Hepatocyte (in vitro differentiated cells): ENCODE measurements at regions not wholly inside any gene's neighbourhood (a gene's known extent, or its start where the extent isn't known, plus 50 kb on each side); places are given as distances from the start of the nearest gene placed in this dataset.

ENCODE experiments used
- DNase-seq: peaks from one replicate; pipeline ENCODE4 v3.0.0-alpha.2; 2016; ENCODE audit warnings: low spot score
- H2AFZ ChIP-seq: fragments of 200-600 bp; sonication (generic); 2 replicates; pipeline ENCODE4 v1.6.0; 2016; ENCODE audit warnings: antibody characterized with exemption, mild to moderate bottlenecking
- H3K27ac ChIP-seq: fragments of 200-600 bp; sonication (generic); 2 replicates; pipeline ENCODE4 v1.5.1; 2016; ENCODE audit warnings: mild to moderate bottlenecking
- H3K27me3 ChIP-seq: fragments of 200-600 bp; sonication (generic); 2 replicates; pipeline ENCODE4 v1.6.1; 2016
- H3K36me3 ChIP-seq: fragments of 200-600 bp; sonication (generic); replicated peaks from 2 replicates; pipeline ENCODE4 v1.5.1; 2016; ENCODE audit warnings: low read depth; ENCODE audit not compliant: insufficient read depth
- H3K4me1 ChIP-seq: fragments of 200-600 bp; sonication (generic); 2 replicates; pipeline ENCODE4 v1.5.1; 2016; ENCODE audit warnings: mild to moderate bottlenecking, moderate library complexity; ENCODE audit not compliant: insufficient read depth
- H3K4me2 ChIP-seq: fragments of 200-600 bp; sonication (generic); 2 replicates; pipeline ENCODE4 v1.6.0; 2016
- H3K4me3 ChIP-seq: fragments of 200-600 bp; sonication (generic); 2 replicates; pipeline ENCODE4 v1.5.1; 2016; ENCODE audit warnings: mild to moderate bottlenecking
- H3K79me2 ChIP-seq: fragments of 200-600 bp; sonication (generic); 2 replicates; pipeline ENCODE4 v1.6.0; 2017; ENCODE audit warnings: mild to moderate bottlenecking
- H3K9me2 ChIP-seq: fragments of 200-600 bp; sonication (generic); replicated peaks from 2 replicates; pipeline ENCODE4 v1.6.0; 2017; ENCODE audit warnings: mild to moderate bottlenecking; ENCODE audit not compliant: insufficient read depth
- H3K9me3 ChIP-seq: fragments of 200-600 bp; sonication (generic); 2 replicates; pipeline ENCODE4 v1.5.1; 2016; ENCODE audit warnings: low read depth, mild to moderate bottlenecking
- H4K20me1 ChIP-seq: fragments of 200-600 bp; sonication (generic); 2 replicates; pipeline ENCODE4 v1.6.0; 2016; ENCODE audit warnings: mild to moderate bottlenecking; ENCODE audit not compliant: insufficient read depth, poor library complexity, severe bottlenecking
- EZH2 ChIP-seq: fragments of 200-600 bp; sonication (generic); IDR thresholded peaks from 2 replicates; pipeline ENCODE4 v1.6.1; 2016; ENCODE audit warnings: antibody characterized with exemption, mild to moderate bottlenecking, borderline replicate concordance
- EZH2phosphoT487 ChIP-seq: fragments of 200-600 bp; sonication (generic); IDR thresholded peaks from one replicate; pipeline ENCODE4 v1.6.1; 2018; ENCODE audit warnings: antibody characterized with exemption, mild to moderate bottlenecking, low read depth, moderate library complexity; ENCODE audit not compliant: unreplicated experiment, severe bottlenecking
- WGBS: methylation state at CpG from one replicate; pipeline ENCODE4 v1.1.6; 2016; ENCODE audit warnings: low lambda C conversion rate; ENCODE audit errors: missing lambda C conversion rate; 5-methylcytosine and 5-hydroxymethylcytosine counted together
- TF ChIP-seq, protein P1 (sequence below): fragments of 200-600 bp; sonication (generic); IDR thresholded peaks from 2 replicates; pipeline ENCODE4 v1.5.1; 2016; ENCODE audit warnings: antibody characterized with exemption, mild to moderate bottlenecking; ENCODE audit not compliant: poor library complexity

DNA sequence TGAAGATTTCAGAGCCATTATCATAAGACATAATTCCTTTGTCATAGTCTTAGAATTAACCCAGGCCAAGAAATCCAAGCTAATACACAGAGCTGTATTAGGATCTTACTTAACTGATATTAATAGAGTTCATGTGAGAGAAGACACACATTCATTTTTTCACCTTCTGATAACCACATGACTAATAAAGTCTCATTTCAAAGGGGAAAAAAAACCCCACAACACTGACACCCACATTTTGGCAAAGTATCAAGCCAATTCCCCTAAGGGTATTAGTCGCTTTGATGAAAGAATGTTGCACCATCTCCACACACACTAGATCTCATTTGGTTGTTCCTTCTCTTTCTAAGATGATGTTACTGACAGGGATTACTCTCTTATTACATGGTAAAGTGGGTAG, 344.4 kb upstream of the ESRRG start:
- no peak for TF ChIP-seq EZH2phosphoT487
- TF ChIP-seq, protein P1, sequence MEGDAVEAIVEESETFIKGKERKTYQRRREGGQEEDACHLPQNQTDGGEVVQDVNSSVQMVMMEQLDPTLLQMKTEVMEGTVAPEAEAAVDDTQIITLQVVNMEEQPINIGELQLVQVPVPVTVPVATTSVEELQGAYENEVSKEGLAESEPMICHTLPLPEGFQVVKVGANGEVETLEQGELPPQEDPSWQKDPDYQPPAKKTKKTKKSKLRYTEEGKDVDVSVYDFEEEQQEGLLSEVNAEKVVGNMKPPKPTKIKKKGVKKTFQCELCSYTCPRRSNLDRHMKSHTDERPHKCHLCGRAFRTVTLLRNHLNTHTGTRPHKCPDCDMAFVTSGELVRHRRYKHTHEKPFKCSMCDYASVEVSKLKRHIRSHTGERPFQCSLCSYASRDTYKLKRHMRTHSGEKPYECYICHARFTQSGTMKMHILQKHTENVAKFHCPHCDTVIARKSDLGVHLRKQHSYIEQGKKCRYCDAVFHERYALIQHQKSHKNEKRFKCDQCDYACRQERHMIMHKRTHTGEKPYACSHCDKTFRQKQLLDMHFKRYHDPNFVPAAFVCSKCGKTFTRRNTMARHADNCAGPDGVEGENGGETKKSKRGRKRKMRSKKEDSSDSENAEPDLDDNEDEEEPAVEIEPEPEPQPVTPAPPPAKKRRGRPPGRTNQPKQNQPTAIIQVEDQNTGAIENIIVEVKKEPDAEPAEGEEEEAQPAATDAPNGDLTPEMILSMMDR: no peak
- TF ChIP-seq EZH2: no peak
- no peak for DNase-seq

DNA sequence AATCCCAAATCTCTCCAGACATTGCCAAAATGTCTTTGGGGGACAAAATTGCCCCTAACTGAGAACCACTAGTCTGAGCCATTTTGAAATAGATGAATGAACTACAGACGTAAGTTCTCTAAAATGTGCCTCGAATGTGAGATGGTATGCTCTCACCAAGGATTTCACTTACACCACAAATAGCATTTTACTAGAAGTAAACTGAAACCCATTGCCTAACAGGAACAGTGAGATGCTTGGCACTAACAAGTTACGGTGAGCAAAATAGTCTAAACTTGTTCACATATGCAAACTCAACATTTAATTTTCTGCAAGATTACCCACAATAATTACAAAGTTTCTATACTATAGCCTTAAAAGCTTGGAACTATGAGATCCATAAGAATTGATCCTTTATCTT, 343.6 kb upstream of the ESRRG start:
- 90% methylated on average over 3 of the region's 3 CpGs for WGBS
- Histone ChIP-seq H3K79me2 (no peaks in the 10 kb centered on the region), H3K9me2 (no peaks in the 10 kb centered on the region), H3K36me3 (no peaks in the 10 kb centered on the region), H3K9me3 (no peaks in the 10 kb centered on the region), H3K4me1 (peaks cover 9% of the 10 kb centered on the region), H3K27ac (no peak overlapping the region), H3K27me3 (no peaks in the 10 kb centered on the region), H3K4me2 (no peak overlapping the region), H2AFZ (no peak overlapping the region), H3K4me3 (no peak overlapping the region), H4K20me1 (no peaks in the 10 kb centered on the region)
- TF ChIP-seq, protein P1: no peak
- TF ChIP-seq EZH2phosphoT487 (no peak), EZH2 (no peak)
- DNase-seq: no peak

More for the DNA sequence above, 344.4 kb upstream of the ESRRG start:
- H3K9me3 ChIP-seq: no peaks in the 10 kb centered on the region
- H3K9me2 ChIP-seq: no peaks in the 10 kb centered on the region
- H3K27ac ChIP-seq: no peak overlapping the region
- H3K4me2 ChIP-seq: no peak overlapping the region
- H3K27me3 ChIP-seq: no peaks in the 10 kb centered on the region
- no peaks in the 10 kb centered on the region for H4K20me1 ChIP-seq
- no peak overlapping the region for H3K4me3 ChIP-seq
- H2AFZ ChIP-seq: no peak overlapping the region
- H3K79me2 ChIP-seq: no peaks in the 10 kb centered on the region
- H3K4me1 ChIP-seq: peaks cover 9% of the 10 kb centered on the region
- H3K36me3 ChIP-seq: no peaks in the 10 kb centered on the region
- WGBS: 90% methylated on average over 1 of the region's 1 CpG

DNA sequence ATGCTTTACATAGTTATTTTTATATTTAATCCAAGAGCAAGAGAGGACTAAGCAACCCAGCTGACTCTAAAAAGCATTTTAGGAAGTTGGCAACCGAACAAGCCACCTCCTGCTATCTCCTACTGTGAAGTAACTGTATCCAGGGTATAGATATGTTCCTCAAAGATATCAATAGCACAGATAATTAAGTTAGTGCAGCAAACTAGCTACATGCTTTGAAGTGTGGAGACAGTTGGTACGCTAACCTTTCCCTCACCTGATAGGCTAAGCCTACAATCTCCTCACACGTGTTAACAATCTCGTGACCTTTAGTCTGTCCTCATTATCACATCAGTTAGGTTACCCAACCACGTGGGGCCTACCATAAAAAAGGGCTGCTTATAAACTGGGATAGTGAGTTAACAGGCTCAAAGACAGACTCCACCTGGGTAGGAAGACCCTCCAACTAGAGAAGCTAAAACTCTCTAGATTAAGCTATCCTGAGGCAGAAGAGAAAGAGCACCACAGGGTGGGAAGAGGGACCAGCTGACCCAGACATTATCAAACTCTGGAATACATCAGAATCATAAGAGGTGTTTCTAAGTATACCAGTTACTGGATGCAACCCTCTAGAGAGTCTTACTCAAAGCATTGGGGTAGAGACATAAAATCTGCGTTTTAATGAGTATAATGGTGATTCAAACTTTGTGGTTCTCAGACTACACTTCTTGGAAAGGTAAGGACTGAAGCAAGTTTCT, 340.1 kb upstream of the ESRRG start:
- H3K27me3 ChIP-seq: no peaks in the 10 kb centered on the region
- TF ChIP-seq EZH2phosphoT487: no peak
- TF ChIP-seq, protein P1: no peak
- no peak for TF ChIP-seq EZH2
- peaks cover 9% of the 10 kb centered on the region for H3K4me1 ChIP-seq
- H4K20me1 ChIP-seq: no peaks in the 10 kb centered on the region
- H2AFZ ChIP-seq: no peak overlapping the region
- H3K9me3 ChIP-seq: no peaks in the 10 kb centered on the region
- DNase-seq: peak; percentile 49
- H3K79me2 ChIP-seq: no peaks in the 10 kb centered on the region
- peak overlapping the region; percentile 16 for H3K4me2 ChIP-seq
- 30% methylated on average over 6 of the region's 6 CpGs for WGBS
- H3K4me3 ChIP-seq: no peak overlapping the region
- H3K9me2 ChIP-seq: no peaks in the 10 kb centered on the region
- peak overlapping the region; percentile 66 for H3K27ac ChIP-seq
- no peaks in the 10 kb centered on the region for H3K36me3 ChIP-seq
